HUES48 (cell line): ENCODE measurements at regions not wholly inside any gene's neighbourhood (a gene's known extent, or its start where the extent isn't known, plus 50 kb on each side); places are given as distances from the start of the nearest gene placed in this dataset.
A peak's percentile ranks its signal among the peaks of the same experiment; 100 is the strongest.
"Not testable (repeated sequence)": the region's sequence is repeated elsewhere in the genome, so short reads cannot be mapped to it uniquely, and the experiment has no call there.

Experiments used
- H3K27ac ChIP-seq: one replicate; pipeline ENCODE4 v1.7.0; 2013; ENCODE audit warnings: low read depth, low read length, inconsistent platforms
- H3K27me3 ChIP-seq: 2 replicates; pipeline ENCODE4 v1.6.1; 2013; ENCODE audit warnings: mild to moderate bottlenecking, low read length; ENCODE audit not compliant: control insufficient read depth, insufficient read depth
- H3K36me3 ChIP-seq: 2 replicates; pipeline ENCODE4 v1.6.1; 2013; ENCODE audit warnings: low read length; ENCODE audit not compliant: control insufficient read depth, insufficient read depth
- H3K4me1 ChIP-seq: 2 replicates; pipeline ENCODE4 v1.6.1; 2013; ENCODE audit warnings: mild to moderate bottlenecking, low read length; ENCODE audit not compliant: control insufficient read depth, insufficient read depth
- H3K4me3 ChIP-seq: 2 replicates; pipeline ENCODE4 v1.5.1; 2013; ENCODE audit warnings: mild to moderate bottlenecking, low read depth, low read length
- H3K9ac ChIP-seq: 2 replicates; pipeline ENCODE4 v1.6.1; 2013; ENCODE audit warnings: mild to moderate bottlenecking, low read depth, low read length, moderate library complexity
- H3K9me3 ChIP-seq: 2 replicates; pipeline ENCODE4 v1.6.1; 2013; ENCODE audit warnings: low read length; ENCODE audit not compliant: control insufficient read depth, insufficient read depth

GRCh38 chr7:120181499-120181898 is 91.5 kb upstream of the KCND2 start:
- H3K27me3 ChIP-seq: no peaks in the 10 kb centered on the region
- H3K27ac ChIP-seq: no peak overlapping the region
- no peak overlapping the region for H3K4me3 ChIP-seq
- H3K9ac ChIP-seq: no peak overlapping the region
- no peaks in the 10 kb centered on the region for H3K36me3 ChIP-seq
- H3K9me3 ChIP-seq: no peaks in the 10 kb centered on the region
- no peaks in the 10 kb centered on the region for H3K4me1 ChIP-seq

GRCh38 chr7:120184866-120185265 is 88.1 kb upstream of the KCND2 start:
- peaks cover 11% of the 10 kb centered on the region for H3K4me1 ChIP-seq

GRCh38 chr7:120185940-120186682 is 86.9 kb upstream of the KCND2 start:
- Histone ChIP-seq H3K4me1 (peaks cover 22% of the 10 kb centered on the region), H3K36me3 (no peaks in the 10 kb centered on the region), H3K9ac (no peak overlapping the region), H3K27me3 (no peaks in the 10 kb centered on the region), H3K9me3 (no peaks in the 10 kb centered on the region), H3K4me3 (no peak overlapping the region), H3K27ac (no peak overlapping the region)

More at GRCh38 chr7:120184866-120185265, 88.1 kb upstream of the KCND2 start:
- Histone ChIP-seq H3K27ac (no peak overlapping the region), H3K9ac (no peak overlapping the region), H3K4me3 (no peak overlapping the region), H3K9me3 (no peaks in the 10 kb centered on the region), H3K36me3 (no peaks in the 10 kb centered on the region), H3K27me3 (no peaks in the 10 kb centered on the region)

GRCh38 chr7:120186688-120187087 is 86.3 kb upstream of the KCND2 start:
- Histone ChIP-seq H3K27me3 (no peaks in the 10 kb centered on the region), H3K36me3 (no peaks in the 10 kb centered on the region), H3K9me3 (no peaks in the 10 kb centered on the region), H3K4me1 (peaks cover 22% of the 10 kb centered on the region), H3K27ac (no peak overlapping the region), H3K4me3 (no peak overlapping the region), H3K9ac (no peak overlapping the region)

- H3K27me3 ChIP-seq: no peaks in the 10 kb centered on the region
- peak overlapping the region; percentile 63 for H3K27ac ChIP-seq
- no peaks in the 10 kb centered on the region for H3K9me3 ChIP-seq
- H3K36me3 ChIP-seq: no peaks in the 10 kb centered on the region
- no peak overlapping the region for H3K4me3 ChIP-seq
- H3K4me1 ChIP-seq: peaks cover 22% of the 10 kb centered on the region
- no peak overlapping the region for H3K9ac ChIP-seq
Measured at GRCh38 chr7:120189623-120190022, 83.4 kb upstream of the KCND2 start.

- H3K4me1 ChIP-seq: peaks cover 22% of the 10 kb centered on the region
- no peaks in the 10 kb centered on the region for H3K9me3 ChIP-seq
- H3K27me3 ChIP-seq: no peaks in the 10 kb centered on the region
- 0 out of 2 replicates have a peak overlapping the region, but pooled peaks have one; percentile 6 for H3K4me3 ChIP-seq
- H3K36me3 ChIP-seq: no peaks in the 10 kb centered on the region
- H3K9ac ChIP-seq: no peak overlapping the region
- peak overlapping the region; percentile 63 for H3K27ac ChIP-seq
Measured at GRCh38 chr7:120190109-120190508, 82.9 kb upstream of the KCND2 start.

GRCh38 chr7:120190566-120190965 is 82.4 kb upstream of the KCND2 start:
- peak overlapping the region; percentile 63 for H3K27ac ChIP-seq
- H3K9ac ChIP-seq: no peak overlapping the region
- H3K4me1 ChIP-seq: peaks cover 22% of the 10 kb centered on the region
- H3K9me3 ChIP-seq: no peaks in the 10 kb centered on the region
- H3K4me3 ChIP-seq: no peak overlapping the region
- H3K27me3 ChIP-seq: no peaks in the 10 kb centered on the region
- no peaks in the 10 kb centered on the region for H3K36me3 ChIP-seq

GRCh38 chr7:120191423-120191822 is 81.6 kb upstream of the KCND2 start:
- not testable (repeated sequence) for H3K9me3 ChIP-seq, H3K4me3 ChIP-seq, H3K36me3 ChIP-seq, H3K27me3 ChIP-seq, H3K9ac ChIP-seq, H3K27ac ChIP-seq
- peaks cover 22% of the 10 kb centered on the region for H3K4me1 ChIP-seq

- Histone ChIP-seq H3K9ac (no peak overlapping the region), H3K4me1 (no peaks in the 10 kb centered on the region), H3K9me3 (no peaks in the 10 kb centered on the region), H3K27me3 (no peaks in the 10 kb centered on the region), H3K4me3 (no peak overlapping the region), H3K36me3 (no peaks in the 10 kb centered on the region), H3K27ac (no peak overlapping the region)
Measured at GRCh38 chr7:120201290-120201689, 71.7 kb upstream of the KCND2 start.

- Histone ChIP-seq H3K4me3 (no peak overlapping the region), H3K27ac (no peak overlapping the region), H3K9me3 (no peaks in the 10 kb centered on the region), H3K4me1 (no peaks in the 10 kb centered on the region), H3K9ac (no peak overlapping the region), H3K36me3 (no peaks in the 10 kb centered on the region), H3K27me3 (no peaks in the 10 kb centered on the region)
Measured at GRCh38 chr7:120205101-120205500, 67.9 kb upstream of the KCND2 start.

GRCh38 chr7:120207037-120207436 is 65.9 kb upstream of the KCND2 start:
- no peaks in the 10 kb centered on the region for H3K9me3 ChIP-seq
- no peaks in the 10 kb centered on the region for H3K4me1 ChIP-seq
- no peak overlapping the region for H3K27ac ChIP-seq
- no peak overlapping the region for H3K9ac ChIP-seq
- H3K36me3 ChIP-seq: no peaks in the 10 kb centered on the region
- no peak overlapping the region for H3K4me3 ChIP-seq
- H3K27me3 ChIP-seq: no peaks in the 10 kb centered on the region
